Erythroblast (primary cell): ENCODE measurements at regions not wholly inside any gene's neighbourhood (a gene's known extent, or its start where the extent isn't known, plus 50 kb on each side); places are given as distances from the start of the nearest gene placed in this dataset.

Experiments used
- DNase-seq, 2 experiments: peaks; one replicate each; lab custom pipeline; 2025; lab: John Stamatoyannopoulos, UW
- GATA1 ChIP-seq: IDR thresholded peaks from 2 replicates; pipeline ENCODE4 v1.6.1; 2011; ENCODE audit warnings: low read depth, mild to moderate bottlenecking, control low read depth, low read length, moderate library complexity
- POLR2A ChIP-seq: IDR thresholded peaks from 2 replicates; pipeline ENCODE4 v1.6.1; 2011; ENCODE audit warnings: mild to moderate bottlenecking, low read length

DNA sequence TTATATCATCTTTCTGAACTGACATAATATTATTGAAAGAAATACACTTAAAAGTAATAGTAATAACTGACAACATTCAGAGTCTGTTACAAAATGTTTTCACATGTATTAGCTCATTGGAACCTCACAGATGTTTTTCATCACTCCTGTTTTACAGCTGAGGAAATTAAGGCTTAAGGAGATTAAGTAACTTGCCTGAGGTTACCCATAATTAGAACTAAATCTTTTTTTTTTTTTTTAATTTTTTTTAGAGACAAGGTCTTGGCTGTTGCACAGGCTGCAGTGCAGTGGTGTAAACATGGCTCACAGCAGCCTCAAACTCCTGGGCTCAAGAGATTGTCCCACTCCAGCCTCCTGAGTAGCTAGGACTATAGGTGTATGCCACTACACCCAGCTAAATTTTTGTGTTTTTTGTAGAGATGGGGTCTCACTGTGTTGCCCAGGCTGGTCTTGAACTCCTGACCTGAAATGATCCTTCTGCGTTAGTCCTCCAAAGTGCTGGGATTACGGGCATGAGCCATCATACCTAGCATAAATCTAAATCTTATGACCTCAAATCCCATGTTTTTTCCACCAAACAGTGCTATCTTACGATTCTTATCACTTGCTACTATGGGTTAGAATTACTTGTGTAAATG, 64.7 kb upstream of the MACF1 start:
- no peak for DNase-seq
- TF ChIP-seq GATA1 (no peak), POLR2A (no peak)

DNA sequence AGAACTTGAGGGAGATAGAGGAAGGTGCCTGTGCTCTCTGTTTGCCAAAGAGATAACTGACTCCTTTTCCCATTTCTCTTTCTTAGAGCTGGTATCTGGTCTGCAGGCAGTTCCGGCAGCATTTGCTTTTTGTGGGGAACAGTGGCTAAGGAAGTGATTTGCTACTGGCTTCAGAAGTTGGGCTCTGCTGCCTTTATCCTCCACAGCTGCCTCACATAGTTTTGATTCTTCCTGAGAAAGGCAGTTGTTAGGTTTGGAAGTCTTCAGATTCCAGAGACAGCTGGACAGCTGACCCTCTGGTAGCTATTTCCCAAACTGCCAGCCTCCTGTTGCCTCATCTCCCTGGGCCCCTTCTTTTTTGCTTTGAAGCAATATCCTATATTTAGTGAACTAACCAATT, 62.6 kb upstream of the MACF1 start:
- TF ChIP-seq POLR2A: no peak
- no peak for TF ChIP-seq GATA1
- DNase-seq: no peak

DNA sequence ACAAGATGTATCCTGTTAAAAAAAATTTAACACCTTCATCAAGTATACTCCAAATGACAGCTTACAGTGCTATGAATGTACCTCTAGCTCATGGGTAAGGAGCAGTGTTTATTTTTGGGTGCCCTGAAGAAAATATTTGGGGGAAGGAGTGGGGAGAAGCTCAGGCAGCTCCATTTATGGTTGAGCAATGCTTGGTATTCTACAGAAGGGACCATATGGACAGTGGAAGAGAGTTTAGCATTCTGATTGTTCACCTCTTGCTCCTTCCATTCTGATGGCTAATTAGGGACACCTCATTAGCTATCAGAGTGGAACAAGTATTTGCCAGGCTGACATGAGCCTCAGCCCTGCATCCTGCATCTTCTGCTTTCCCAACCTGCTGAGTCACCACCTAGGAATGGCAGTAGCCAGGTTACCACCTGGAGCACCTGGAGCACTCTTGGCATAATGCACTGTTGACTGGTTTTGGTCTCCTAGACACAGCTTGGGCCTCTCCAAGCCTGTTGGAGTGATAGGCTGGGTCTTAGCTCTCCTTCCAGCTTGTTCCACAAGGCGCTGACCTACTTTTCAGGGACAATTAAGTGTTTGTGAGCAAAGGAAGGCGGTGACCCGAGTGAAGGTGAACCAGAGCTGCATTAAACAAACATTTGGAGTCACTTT, 62.0 kb upstream of the MACF1 start:
- no peak for DNase-seq

GRCh38 chr1:39144924-39145323, 59.6 kb upstream of the MACF1 start:
- no peak for TF ChIP-seq POLR2A
- no peak for TF ChIP-seq GATA1
- no peak for DNase-seq

More for the DNA sequence above, 62.0 kb upstream of the MACF1 start:
- TF ChIP-seq GATA1 (no peak), POLR2A (no peak)

GRCh38 chr1:39145331-39145965, 59.0 kb upstream of the MACF1 start:
- no peak for DNase-seq
- TF ChIP-seq GATA1 (no peak), POLR2A (no peak)

DNA sequence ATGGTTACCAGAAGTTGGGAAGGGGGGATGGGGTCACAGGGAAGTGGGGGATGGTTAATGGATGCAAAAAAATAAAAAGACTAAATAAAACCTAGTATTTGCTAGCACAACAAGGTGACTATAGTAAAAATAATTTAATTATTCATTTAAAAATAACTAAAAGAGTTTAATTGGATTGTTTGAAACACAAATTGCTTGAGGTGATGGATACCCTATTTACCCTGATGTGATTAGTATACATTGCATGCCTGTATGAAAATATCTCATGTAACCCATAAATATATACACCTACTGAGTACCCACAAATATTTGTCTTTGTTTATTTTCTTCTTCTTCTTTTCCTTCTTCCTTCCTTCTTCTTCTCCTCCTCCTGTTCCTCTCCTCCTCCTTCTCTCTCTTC, 57.8 kb upstream of the MACF1 start:
- DNase-seq: no peak
- no peak for TF ChIP-seq GATA1
- no peak for TF ChIP-seq POLR2A

DNA sequence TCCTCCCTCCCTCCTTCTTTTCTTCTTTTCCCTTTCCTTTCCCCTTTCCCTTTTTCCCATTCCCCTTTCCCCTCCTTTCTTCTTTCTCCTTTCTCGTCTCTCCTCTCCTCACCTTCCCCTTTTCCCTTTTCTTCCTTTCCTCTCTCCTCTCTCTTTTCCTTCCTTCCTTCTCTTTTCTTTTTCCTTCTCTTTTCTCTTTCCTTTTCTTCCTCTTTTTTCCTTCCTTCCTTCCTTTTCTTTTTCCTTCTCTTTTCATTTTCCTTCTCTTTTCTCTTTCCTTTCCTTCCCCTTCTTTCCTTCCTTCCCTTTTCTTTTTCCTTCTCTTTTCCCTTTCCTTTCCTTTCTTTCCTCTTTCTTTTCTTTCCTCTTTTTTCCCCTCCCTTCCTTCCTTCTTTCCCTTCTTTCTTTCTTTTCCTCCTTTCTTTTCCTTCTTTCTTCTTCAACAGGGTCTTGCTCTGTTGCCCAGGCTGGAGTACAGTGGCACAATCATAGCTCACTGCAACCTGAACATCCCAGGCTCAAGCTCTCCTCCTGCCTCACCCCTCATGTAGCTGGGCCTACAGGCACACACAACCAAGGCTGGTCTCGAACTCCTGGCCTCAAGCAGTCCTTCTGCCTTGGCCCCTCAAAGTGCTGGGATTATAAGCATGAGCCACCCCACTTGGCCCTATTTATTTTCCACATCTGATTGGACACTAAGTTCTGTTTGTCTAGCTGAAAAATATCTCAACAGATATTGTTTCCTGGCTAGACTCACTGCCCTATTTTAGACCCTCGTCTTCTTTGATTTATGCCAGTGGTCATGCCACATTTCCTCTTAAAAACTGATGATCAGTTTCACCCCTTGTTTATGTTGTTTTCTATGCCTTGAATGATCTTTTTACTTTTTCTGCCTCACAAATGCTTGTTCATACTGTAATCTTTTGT, 57.1 kb upstream of the MACF1 start:
- DNase-seq: no peak
- TF ChIP-seq POLR2A (no peak), GATA1 (no peak)

- TF ChIP-seq GATA1: no peak
- TF ChIP-seq POLR2A: no peak
- no peak for DNase-seq
Measured at GRCh38 chr1:39148942-39149341, 55.6 kb upstream of the MACF1 start.

DNA sequence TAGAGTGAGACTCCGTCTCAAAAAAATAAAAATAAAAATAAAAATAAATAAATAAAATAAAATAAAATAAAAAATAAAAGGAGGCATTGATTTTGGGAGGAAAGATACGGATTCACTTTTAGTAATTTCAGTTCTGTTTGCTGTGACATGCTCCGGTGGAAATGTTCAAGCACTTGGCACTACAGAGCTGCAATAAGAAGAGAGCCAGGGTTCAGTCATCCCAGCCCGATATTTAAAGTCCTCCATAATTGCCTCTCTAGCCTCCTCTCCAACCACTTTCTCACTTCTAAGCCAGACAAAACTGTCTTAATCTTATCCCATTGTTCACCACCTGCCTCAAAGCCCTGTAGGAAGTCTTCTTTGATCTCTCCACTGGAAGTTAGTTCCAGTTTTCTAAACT, 55.0 kb upstream of the MACF1 start:
- no peak for DNase-seq
- TF ChIP-seq POLR2A (no peak), GATA1 (no peak)

- TF ChIP-seq GATA1: no peak
- no peak for TF ChIP-seq POLR2A
- DNase-seq: no peak
Measured at GRCh38 chr1:39150779-39151178, 53.7 kb upstream of the MACF1 start.

DNA sequence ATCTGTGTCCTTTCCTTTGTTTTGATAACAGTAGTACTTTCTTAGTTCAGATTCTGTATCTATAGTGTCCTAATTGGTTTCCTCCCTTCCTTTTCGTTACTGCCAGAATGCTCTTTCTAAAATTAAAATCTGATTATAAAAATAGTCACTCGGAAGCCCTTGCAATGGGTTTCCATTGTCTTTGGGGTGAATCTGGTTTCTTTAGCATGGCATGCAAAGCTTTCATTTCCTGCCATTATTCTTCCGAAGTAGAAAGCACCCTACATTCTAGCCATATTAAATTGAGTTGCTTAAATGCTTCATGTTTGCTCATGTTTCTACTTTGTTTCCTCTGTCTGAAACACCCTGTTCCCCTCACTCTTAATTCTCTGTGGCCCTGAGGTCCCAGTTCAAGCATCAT, 53.2 kb upstream of the MACF1 start:
- no peak for DNase-seq
- TF ChIP-seq GATA1 (no peak), POLR2A (no peak)

GRCh38 chr1:39152923-39153322, 51.6 kb upstream of the MACF1 start:
- TF ChIP-seq POLR2A (no peak), GATA1 (no peak)
- no peak for DNase-seq

GRCh38 chr1:39153684-39154083, 50.8 kb upstream of the MACF1 start:
- DNase-seq: no peak
- TF ChIP-seq POLR2A (no peak), GATA1 (no peak)
